Activated T-helper 17 cell treated with anti-CD3 and anti-CD28 coated beads, Interleukin-2, amount 50 U/mL, for 72 hours (primary cell): ENCODE measurements at regions not wholly inside any gene's neighbourhood (a gene's known extent, or its start where the extent isn't known, plus 50 kb on each side); places are given as distances from the start of the nearest gene placed in this dataset.
"Not testable (repeated sequence)": the region's sequence is repeated elsewhere in the genome, so short reads cannot be mapped to it uniquely, and the experiment has no call there.

Experiments used
- ATAC-seq: fragments of 150-1000 bp; cut with Tn5 transposase; replicated peaks from 2 replicates; pipeline ENCODE4 v1.10.0; 2021; ENCODE audit warnings: mild to moderate bottlenecking, moderate library complexity
- H3K27ac Mint-ChIP-seq: one replicate; pipeline ENCODE4 v1.8.0; 2022; ENCODE audit warnings: mixed read lengths
- H3K27me3 Mint-ChIP-seq: one replicate; pipeline ENCODE4 v1.8.0; 2022; ENCODE audit warnings: mixed read lengths
- H3K36me3 Mint-ChIP-seq: one replicate; pipeline ENCODE4 v1.8.0; 2022; ENCODE audit warnings: low read depth, mild to moderate bottlenecking, mixed read lengths
- H3K4me1 Mint-ChIP-seq: one replicate; pipeline ENCODE4 v1.8.0; 2022; ENCODE audit warnings: mixed read lengths
- H3K4me3 Mint-ChIP-seq: one replicate; pipeline ENCODE4 v1.8.0; 2022; ENCODE audit warnings: mild to moderate bottlenecking, mixed read lengths
- H3K9me3 Mint-ChIP-seq: one replicate; pipeline ENCODE4 v1.8.0; 2022; ENCODE audit warnings: mixed read lengths

DNA sequence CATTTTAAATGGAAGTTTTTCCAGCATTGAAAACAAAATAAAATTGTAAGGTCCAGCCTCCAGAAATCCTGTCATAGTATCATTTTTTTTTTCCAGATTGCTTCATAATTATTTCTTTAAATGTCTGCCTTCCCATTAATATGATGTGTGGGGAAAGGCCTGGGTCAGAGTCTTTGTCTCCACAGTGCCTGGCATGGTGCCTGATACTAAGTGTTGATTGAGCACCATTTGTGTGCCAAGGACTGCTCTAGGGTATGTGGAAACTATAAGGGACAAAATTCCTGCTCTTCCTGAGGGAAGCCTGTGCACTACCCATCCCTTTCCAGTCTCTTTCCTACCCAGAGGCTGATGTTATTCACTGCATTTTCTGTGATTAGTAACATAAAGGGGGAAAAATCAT lies 53.1 kb upstream of the BEND4 start:
- no peak overlapping the region for H3K27ac Mint-ChIP-seq
- no peaks in the 10 kb centered on the region for H3K36me3 Mint-ChIP-seq
- H3K27me3 Mint-ChIP-seq: no peaks in the 10 kb centered on the region
- no peak for ATAC-seq
- no peaks in the 10 kb centered on the region for H3K9me3 Mint-ChIP-seq
- H3K4me1 Mint-ChIP-seq: no peaks in the 10 kb centered on the region
- no peak overlapping the region for H3K4me3 Mint-ChIP-seq

DNA sequence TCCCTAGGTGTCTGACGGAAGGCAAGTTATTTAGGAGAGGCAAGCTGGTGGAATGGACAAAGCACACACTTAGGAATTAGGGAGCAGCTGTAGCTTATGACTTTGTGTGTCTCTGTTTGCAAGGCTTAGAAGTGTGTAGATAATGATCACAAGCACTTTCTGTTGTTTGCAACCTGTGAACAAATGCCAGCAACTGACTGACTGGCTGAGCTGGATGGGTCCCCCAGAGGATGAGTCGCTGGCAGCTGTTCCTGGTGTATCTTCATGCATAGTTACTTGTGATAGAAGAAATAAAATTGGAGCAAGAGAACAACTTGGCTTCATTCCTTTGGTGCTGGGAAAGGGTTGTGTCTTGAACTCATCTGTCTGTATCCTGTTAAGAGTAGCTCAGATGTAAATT lies 64.2 kb upstream of the BEND4 start:
- Mint-ChIP-seq H3K27ac (no peak overlapping the region), H3K9me3 (no peaks in the 10 kb centered on the region), H3K4me3 (no peak overlapping the region), H3K4me1 (no peaks in the 10 kb centered on the region), H3K27me3 (peaks cover 3% of the 10 kb centered on the region), H3K36me3 (no peaks in the 10 kb centered on the region)
- no peak for ATAC-seq

DNA sequence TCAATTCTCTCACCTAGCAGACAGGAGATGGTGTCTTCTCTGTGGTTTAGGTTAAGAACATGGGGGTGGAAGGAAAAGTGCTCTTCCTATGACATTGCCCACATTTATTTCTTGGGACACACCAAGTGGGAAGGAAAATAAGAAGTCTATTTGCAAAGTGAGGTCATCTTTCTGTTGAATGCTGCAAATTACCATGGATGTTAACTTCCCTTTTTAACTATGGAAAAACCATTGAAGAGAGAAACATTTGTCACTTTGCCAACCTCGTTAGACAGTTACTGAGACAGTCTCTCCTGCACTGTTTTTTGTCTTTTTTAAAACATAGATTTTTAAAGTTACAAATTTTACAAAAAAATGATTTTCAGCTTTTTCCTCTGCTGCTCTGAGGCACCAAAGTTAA lies 72.8 kb upstream of the BEND4 start:
- H3K9me3 Mint-ChIP-seq: peaks cover 4% of the 10 kb centered on the region
- no peak for ATAC-seq
- peaks cover 8% of the 10 kb centered on the region for H3K27me3 Mint-ChIP-seq
- no peaks in the 10 kb centered on the region for H3K36me3 Mint-ChIP-seq
- no peak overlapping the region for H3K4me3 Mint-ChIP-seq
- no peaks in the 10 kb centered on the region for H3K4me1 Mint-ChIP-seq
- no peak overlapping the region for H3K27ac Mint-ChIP-seq

DNA sequence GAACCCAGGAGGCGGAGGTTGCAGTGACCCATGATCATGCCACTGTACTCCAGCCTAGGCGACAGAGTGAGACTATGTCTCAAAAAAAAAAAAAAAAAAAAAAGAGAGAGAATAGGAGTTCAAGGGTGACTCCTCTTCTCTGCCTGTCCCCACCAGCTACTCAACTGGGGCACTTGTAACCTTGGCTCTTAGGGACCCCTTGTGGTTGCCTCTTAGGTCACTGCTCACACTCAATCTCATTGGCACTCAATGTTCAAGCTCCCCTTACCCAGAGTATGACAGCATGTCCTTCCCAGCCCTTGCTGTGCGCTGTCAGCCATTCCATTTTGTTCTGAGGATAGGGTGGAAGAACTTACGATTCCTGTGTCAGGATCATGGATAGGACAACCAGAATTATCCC lies 82.4 kb upstream of the BEND4 start:
- ATAC-seq: no peak
- Mint-ChIP-seq H3K27ac (no peak overlapping the region), H3K36me3 (no peaks in the 10 kb centered on the region), H3K4me3 (no peak overlapping the region), H3K27me3 (no peaks in the 10 kb centered on the region), H3K9me3 (no peaks in the 10 kb centered on the region), H3K4me1 (no peaks in the 10 kb centered on the region)

DNA sequence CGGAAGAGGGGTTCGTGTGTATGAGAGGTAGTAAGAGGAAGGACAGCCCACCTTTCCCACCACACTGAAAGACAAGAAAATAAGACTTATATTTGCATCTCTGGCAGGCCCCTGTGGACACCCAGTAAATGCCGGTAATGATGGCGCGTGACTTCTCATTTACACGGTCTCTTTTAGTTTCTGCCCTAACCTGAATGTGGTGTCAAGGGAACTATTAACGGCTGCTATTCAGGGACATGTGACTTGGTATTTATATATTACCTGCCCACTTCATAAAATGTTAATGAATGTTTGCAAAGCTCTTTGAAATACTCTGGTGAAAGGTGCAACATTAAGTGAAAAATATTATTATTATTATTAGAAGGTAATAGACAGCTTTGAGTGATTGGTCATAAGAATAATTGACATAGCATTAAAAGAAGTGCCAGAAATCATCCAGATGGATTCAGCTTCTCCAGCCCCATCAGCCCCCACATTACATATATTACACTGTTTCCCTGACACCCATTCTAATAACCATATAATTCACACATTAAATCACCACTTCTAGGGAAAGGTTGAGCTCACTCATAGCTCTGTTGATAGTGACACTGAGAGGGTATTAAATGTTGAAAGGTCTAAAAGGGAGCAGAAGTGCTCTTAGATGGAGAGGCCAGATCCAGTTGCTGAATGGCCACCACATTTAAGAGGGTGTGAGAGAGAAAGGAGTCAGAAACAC lies 83.0 kb upstream of the BEND4 start:
- Mint-ChIP-seq H3K9me3 (no peaks in the 10 kb centered on the region), H3K27ac (no peak overlapping the region), H3K36me3 (no peaks in the 10 kb centered on the region), H3K4me3 (no peak overlapping the region), H3K27me3 (no peaks in the 10 kb centered on the region), H3K4me1 (no peaks in the 10 kb centered on the region)
- no peak for ATAC-seq

DNA sequence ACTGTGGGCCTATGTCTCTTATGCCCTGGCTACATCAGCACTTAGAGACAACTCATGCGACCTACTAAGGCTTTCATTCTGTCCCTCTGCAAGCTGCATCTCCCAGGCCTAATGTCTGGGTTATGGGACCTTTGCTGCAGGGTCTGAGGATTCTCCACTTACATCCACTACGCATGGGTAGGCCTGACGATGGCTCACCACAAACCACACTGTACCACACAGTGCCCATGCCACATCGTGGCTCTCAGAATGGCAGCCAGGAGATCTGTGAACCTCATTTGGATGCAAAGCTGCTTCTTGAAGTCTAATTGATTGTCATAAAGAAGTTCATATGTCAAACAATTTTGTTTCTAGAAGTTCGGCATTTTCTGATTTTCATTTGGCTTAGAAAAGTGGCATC lies 84.6 kb upstream of the BEND4 start:
- H3K4me3 Mint-ChIP-seq: no peak overlapping the region
- ATAC-seq: no peak
- H3K4me1 Mint-ChIP-seq: no peaks in the 10 kb centered on the region
- no peak overlapping the region for H3K27ac Mint-ChIP-seq
- H3K9me3 Mint-ChIP-seq: no peaks in the 10 kb centered on the region
- H3K36me3 Mint-ChIP-seq: no peaks in the 10 kb centered on the region
- no peaks in the 10 kb centered on the region for H3K27me3 Mint-ChIP-seq

DNA sequence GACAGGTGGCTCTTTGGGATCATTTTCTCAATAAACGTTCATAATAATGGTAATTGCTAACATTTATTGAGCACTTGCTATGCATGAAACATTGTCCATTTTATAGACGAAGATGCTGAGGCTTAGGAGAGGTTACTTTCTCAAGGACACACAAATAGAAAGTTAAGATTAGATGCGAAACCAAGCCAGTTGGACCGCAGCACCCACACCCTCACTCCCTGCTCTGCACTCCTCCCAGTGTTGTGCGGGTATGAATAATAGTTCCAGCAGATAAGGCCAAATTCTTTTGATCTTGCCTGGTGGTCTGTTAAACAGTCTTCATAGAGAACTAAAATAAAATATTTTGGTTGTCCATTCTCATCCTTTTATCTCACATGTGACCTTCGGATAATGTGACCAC lies 85.0 kb upstream of the BEND4 start:
- Mint-ChIP-seq H3K4me1 (no peaks in the 10 kb centered on the region), H3K27ac (no peak overlapping the region), H3K4me3 (no peak overlapping the region), H3K9me3 (no peaks in the 10 kb centered on the region), H3K36me3 (no peaks in the 10 kb centered on the region), H3K27me3 (no peaks in the 10 kb centered on the region)
- ATAC-seq: no peak

DNA sequence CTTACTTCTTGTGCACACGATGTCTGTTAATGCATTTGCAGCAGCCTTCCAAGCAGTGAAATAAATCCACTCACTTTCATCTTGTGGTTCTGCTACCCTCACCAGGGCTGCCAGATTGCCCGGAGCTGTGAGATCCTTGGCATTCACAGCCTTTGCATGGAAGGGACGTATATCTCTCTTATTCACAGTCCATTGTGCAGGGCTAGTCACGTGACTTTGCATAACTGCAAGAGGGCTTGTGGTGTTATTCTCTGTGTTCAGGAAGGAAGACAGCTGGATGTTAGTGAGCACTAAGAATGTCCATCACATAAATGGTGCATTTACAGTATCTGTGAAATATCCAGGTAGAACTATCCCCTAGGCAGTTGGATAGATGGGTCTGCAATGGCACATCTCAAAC lies 96.5 kb upstream of the BEND4 start:
- no peak for ATAC-seq
- H3K36me3 Mint-ChIP-seq: no peaks in the 10 kb centered on the region
- H3K27me3 Mint-ChIP-seq: peaks cover 5% of the 10 kb centered on the region
- H3K4me1 Mint-ChIP-seq: no peaks in the 10 kb centered on the region
- no peak overlapping the region for H3K4me3 Mint-ChIP-seq
- H3K9me3 Mint-ChIP-seq: no peaks in the 10 kb centered on the region
- no peak overlapping the region for H3K27ac Mint-ChIP-seq

DNA sequence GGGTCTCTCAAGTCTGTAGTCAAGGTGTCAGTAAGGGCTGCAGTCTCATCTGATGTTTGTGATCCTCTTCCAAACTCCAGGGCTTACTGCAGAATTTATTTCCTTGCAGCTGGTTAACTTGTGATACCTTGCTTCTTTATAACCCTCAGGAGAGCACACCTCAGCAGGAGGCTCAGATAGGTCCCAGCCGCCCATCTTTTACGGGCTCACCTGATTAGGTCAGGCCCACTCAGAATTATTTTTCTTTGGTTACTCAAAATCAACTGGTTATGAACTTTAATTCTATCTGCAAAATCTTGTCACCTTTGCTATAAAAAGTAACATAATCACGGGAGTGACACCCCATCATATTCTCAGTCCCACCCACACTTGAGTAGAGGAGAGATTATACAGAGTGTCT lies 99.9 kb upstream of the BEND4 start:
- H3K4me3 Mint-ChIP-seq: no peak overlapping the region
- no peaks in the 10 kb centered on the region for H3K4me1 Mint-ChIP-seq
- no peaks in the 10 kb centered on the region for H3K36me3 Mint-ChIP-seq
- no peaks in the 10 kb centered on the region for H3K9me3 Mint-ChIP-seq
- ATAC-seq: no peak
- H3K27ac Mint-ChIP-seq: no peak overlapping the region
- H3K27me3 Mint-ChIP-seq: peaks cover 4% of the 10 kb centered on the region

DNA sequence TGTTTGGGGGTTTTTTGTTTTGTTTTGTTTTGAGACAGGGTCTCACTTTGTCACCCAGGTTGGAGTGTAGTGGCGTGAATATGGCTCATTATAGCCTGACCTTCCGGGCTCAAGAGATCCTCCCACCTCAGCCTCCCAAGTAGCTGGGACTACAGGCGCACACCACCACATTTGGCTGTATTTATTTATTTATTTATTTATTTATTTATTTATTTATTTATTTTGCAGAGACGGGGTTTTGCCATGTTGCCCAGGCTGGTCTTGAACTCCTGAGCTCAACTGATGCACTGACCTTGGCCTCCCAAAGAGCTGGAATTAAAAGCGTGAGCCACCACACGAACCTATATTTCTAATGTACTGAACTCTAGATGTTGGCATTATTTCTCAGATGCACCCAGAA lies 105.2 kb upstream of the BEND4 start:
- not testable (repeated sequence) for ATAC-seq, H3K9me3 Mint-ChIP-seq, H3K36me3 Mint-ChIP-seq, H3K27ac Mint-ChIP-seq, H3K27me3 Mint-ChIP-seq, H3K4me3 Mint-ChIP-seq, H3K4me1 Mint-ChIP-seq

DNA sequence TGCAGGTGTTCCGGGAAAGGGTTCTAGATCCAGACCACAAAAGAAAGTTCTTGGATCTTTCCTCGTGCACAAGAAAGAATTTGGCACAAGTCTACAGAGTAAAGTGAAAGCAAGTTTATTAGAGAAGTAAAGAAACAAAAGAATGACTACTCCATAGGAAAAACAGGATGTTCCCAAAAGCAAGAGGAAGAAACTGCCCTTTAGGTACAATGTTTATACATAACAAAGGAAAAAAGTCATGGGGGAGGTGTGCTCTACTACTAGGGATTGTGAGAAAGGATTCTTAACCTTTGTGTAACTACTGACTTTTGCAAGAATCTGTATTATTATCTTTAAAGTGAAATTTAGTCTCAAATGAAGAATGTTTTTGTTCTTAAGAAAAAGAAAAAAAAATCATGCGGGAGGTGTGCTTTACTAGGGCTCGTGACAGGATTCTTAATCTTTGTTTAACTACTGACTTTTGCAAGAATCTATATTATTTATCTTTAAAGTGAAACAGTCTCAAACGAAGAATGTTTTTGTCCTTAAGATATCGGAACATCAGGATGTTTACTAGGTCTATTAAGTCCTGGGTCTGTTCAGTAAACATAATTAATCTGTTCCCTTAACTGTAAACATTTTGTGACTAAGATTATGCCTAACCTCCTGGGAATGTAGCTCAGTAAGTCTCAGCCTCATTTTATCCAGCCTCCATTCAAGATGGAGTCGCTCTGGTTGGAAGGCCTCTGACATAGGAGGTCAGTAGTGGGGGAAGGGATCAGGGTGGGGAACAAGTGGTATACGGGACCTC lies 110.4 kb upstream of the BEND4 start:
- no peaks in the 10 kb centered on the region for H3K9me3 Mint-ChIP-seq
- no peaks in the 10 kb centered on the region for H3K4me1 Mint-ChIP-seq
- H3K27me3 Mint-ChIP-seq: no peaks in the 10 kb centered on the region
- H3K27ac Mint-ChIP-seq: no peak overlapping the region
- ATAC-seq: no peak
- no peak overlapping the region for H3K4me3 Mint-ChIP-seq
- no peaks in the 10 kb centered on the region for H3K36me3 Mint-ChIP-seq

DNA sequence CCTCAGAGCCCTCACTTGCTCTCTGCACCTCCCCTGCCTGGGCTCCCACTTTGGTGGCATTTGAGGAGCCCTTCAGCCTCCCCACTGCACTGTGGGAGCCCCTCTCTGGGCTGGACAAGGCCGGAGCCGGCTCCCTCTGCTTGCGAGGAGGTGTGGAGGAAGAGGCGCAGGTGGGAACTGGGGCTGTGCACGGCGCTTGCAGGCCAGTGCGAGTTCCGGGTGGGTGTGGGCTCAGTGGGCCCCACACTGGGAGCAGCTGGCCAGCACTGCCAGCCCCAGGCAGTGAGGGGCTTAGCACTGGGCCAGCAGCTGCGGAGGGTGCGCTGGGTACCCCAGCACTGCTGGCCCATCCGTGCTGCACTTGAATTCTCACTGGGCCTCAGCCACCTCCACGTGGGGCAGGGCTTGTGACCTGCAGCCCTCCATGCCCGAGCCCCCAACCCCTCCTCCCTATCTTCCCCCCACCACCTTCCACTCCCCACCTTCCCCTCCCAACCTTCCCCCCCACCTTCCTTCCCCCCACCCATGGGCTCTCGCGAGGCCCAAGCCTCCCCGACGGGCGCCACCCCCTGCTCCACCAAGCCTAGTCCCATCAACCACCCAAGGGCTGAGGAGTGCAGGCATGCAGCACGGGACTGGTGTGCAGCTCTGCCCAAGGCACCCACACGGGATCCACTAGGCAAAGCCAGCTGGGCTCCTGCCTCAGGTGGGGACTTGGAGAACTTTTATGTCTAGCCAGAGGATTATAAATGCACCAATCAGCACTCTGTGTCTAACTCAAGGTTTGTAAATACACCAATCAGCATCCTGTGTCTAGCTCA lies 113.5 kb upstream of the BEND4 start:
- no peaks in the 10 kb centered on the region for H3K4me1 Mint-ChIP-seq
- no peak overlapping the region for H3K27ac Mint-ChIP-seq
- H3K4me3 Mint-ChIP-seq: no peak overlapping the region
- ATAC-seq: no peak
- H3K27me3 Mint-ChIP-seq: peaks cover 3% of the 10 kb centered on the region
- no peaks in the 10 kb centered on the region for H3K9me3 Mint-ChIP-seq
- no peaks in the 10 kb centered on the region for H3K36me3 Mint-ChIP-seq

DNA sequence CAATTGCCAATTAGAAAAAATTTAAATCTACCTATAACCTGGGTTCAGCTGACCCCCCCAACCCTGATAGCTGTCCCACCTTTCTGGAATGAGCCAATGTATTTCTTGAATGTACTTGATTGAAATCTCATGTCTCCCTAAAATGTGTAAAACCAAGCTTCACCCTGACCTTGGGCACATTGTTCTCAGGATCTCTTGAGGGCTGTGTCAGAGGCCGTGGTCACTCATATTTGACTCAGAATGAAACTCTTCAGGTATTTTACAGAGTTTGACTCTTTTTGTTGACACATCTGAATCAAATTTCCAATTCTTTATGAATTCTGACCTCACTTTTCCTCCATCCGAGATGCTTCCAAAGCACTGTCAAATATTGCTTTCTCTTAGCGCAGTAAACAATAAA lies 115.3 kb upstream of the BEND4 start:
- Mint-ChIP-seq H3K4me3 (no peak overlapping the region), H3K36me3 (no peaks in the 10 kb centered on the region), H3K9me3 (no peaks in the 10 kb centered on the region), H3K27ac (no peak overlapping the region), H3K27me3 (peaks cover 3% of the 10 kb centered on the region), H3K4me1 (no peaks in the 10 kb centered on the region)
- ATAC-seq: no peak

DNA sequence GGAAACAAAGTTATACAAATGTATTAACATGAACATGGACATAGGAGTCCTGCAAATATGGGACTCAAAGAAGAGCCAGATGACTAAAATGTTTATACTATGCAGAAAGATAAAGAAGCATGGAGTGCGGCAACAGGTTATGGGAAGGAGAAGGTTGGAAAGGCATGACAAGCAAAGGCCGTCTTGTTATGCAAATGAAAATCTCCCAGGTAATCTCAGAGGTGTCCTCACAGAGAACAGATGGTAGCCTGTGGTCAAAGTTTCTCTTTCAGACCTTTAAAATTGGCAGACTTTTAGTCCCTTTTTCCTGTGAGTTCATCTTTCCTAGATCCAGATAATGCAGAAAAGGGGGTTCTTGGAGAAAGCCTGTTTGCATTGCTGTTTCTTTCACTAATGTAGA lies 116.4 kb upstream of the BEND4 start:
- ATAC-seq: no peak
- Mint-ChIP-seq H3K4me1 (no peaks in the 10 kb centered on the region), H3K36me3 (no peaks in the 10 kb centered on the region), H3K4me3 (no peak overlapping the region), H3K27ac (no peak overlapping the region), H3K27me3 (peaks cover 3% of the 10 kb centered on the region), H3K9me3 (no peaks in the 10 kb centered on the region)

DNA sequence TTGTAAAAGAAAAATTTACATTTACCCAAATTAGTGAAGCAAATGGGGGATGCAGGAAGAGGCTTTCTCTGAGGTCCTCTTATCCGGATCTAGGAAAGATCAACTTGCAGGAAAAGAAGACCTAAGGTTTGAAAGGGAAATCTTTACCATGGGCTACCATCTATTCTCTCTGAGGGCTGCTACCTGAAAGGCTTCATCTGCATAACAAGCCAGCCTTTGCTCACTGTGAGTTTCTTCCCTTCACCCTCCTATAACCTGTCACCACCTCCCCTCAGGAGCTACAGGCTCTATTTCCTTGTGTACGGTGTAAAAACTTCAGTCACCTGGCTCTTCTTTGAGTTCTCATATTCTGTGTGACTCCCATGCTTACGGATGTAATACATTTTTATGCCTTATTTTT lies 118.6 kb upstream of the BEND4 start:
- Mint-ChIP-seq H3K27me3 (peaks cover 3% of the 10 kb centered on the region), H3K4me3 (no peak overlapping the region), H3K4me1 (no peaks in the 10 kb centered on the region), H3K27ac (no peak overlapping the region), H3K36me3 (no peaks in the 10 kb centered on the region), H3K9me3 (no peaks in the 10 kb centered on the region)
- ATAC-seq: no peak
